Activated T-cell treated with anti-CD3 and anti-CD28 coated beads, Interleukin-2, amount 50 U/mL, for 72 hours (primary cell): ENCODE measurements at regions not wholly inside any gene's neighbourhood (a gene's known extent, or its start where the extent isn't known, plus 50 kb on each side); places are given as distances from the start of the nearest gene placed in this dataset.

ENCODE experiments used
- ATAC-seq, 2 donors: fragments of 150-1000 bp; cut with Tn5 transposase; replicated peaks in 1 of 2; 2 replicates each; pipeline ENCODE4 v1.10.0; 2021; ENCODE audit warnings: moderate library complexity in 2 of 2, mild to moderate bottlenecking in 1 of 2
- DNase-seq, 2 donors: peaks; one replicate each; pipeline ENCODE4 v3.0.0; 2021 to 2022; ENCODE audit warnings: mixed read lengths in 1 of 2
- H3K27ac Mint-ChIP-seq: one replicate; pipeline ENCODE4 v1.8.0; 2022; ENCODE audit warnings: mild to moderate bottlenecking, moderate library complexity, mixed read lengths
- H3K27me3 Mint-ChIP-seq: one replicate; pipeline ENCODE4 v1.8.0; 2022; ENCODE audit warnings: low read depth, mixed read lengths
- H3K36me3 Mint-ChIP-seq, 2 donors: one replicate each; pipeline ENCODE4 v1.8.0; 2022; ENCODE audit warnings: mixed read lengths in 2 of 2, mild to moderate bottlenecking in 1 of 2; ENCODE audit not compliant: insufficient read depth in 2 of 2
- H3K4me1 Mint-ChIP-seq: one replicate; pipeline ENCODE4 v1.8.0; 2022; ENCODE audit warnings: low read depth, mixed read lengths
- H3K4me3 Mint-ChIP-seq, 2 donors: one replicate each; pipeline ENCODE4 v1.8.0; 2022; ENCODE audit warnings: mild to moderate bottlenecking in 2 of 2, mixed read lengths in 2 of 2, moderate library complexity in 2 of 2
- H3K9me3 Mint-ChIP-seq, 2 donors: one replicate each; pipeline ENCODE4 v1.8.0; 2022; ENCODE audit warnings: mixed read lengths in 2 of 2

DNA sequence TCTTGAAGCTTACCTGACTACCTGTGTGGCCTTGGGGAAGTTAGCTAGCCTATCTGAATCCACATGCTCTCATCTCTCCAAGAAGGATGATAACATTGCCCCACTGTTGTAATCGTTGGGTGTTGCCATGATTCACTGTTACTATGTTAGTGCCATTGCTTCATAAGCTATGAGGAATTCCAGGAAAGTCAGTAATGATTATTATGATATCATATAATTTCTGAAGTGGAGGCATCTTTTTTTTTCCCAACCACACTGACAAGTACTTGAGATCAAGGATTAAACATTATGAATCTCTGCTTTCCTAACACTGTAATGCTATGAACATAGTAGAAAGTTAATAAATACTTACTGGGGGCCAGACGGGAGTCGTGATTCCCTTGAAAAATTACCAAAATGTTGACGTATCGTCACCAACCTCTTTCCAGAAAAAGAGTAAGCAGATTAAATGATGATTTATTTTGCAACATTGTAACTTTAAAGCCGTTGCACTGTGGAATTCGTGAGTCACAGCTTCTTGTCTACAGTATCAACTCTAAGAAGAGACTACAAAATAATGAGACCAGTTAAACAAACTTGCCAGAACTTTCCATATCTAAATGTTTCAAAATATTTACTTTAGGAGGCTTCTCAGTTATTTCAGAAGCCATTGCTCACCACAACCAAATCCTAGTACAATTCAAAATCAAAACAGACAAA is 459.9 kb downstream of the PIK3C3 start:
- H3K27ac Mint-ChIP-seq = no peak overlapping the region
- no peaks in the 10 kb centered on the region for H3K4me1 Mint-ChIP-seq
- no peaks in the 10 kb centered on the region for H3K27me3 Mint-ChIP-seq
- H3K9me3 Mint-ChIP-seq = peaks cover 4 to 5% of the 10 kb centered on the region in 2 donors
- ATAC-seq (no peak), DNase-seq (no peak)
- H3K36me3 Mint-ChIP-seq = no peaks in the 10 kb centered on the region
- no peak overlapping the region for H3K4me3 Mint-ChIP-seq

DNA sequence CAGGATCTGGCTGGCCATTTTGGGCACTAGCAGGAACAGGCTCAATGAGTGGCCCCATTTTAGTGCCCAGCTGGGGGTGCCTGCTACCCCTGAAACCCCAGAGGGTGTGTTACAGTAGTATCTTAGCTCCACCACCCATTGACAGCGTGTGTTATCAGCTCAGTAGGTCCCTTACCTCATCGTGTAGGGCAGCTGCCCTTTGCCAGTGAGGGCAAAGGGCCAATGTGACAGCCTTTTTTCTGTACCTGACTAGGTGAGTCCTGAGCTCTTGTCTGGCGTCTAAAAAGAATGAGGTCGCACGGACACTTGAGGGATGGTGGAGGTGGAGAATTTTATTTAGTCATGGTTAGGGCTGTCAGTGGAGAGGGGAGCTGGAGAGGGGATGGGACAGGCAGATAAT is 462.2 kb downstream of the PIK3C3 start:
- no peak for ATAC-seq
- Mint-ChIP-seq H3K27me3 (no peaks in the 10 kb centered on the region), H3K36me3 (no peaks in the 10 kb centered on the region), H3K27ac (no peak overlapping the region), H3K4me1 (no peaks in the 10 kb centered on the region), H3K9me3 (peaks cover 3 to 5% of the 10 kb centered on the region in 2 donors), H3K4me3 (no peak overlapping the region)
- DNase-seq = no peak

DNA sequence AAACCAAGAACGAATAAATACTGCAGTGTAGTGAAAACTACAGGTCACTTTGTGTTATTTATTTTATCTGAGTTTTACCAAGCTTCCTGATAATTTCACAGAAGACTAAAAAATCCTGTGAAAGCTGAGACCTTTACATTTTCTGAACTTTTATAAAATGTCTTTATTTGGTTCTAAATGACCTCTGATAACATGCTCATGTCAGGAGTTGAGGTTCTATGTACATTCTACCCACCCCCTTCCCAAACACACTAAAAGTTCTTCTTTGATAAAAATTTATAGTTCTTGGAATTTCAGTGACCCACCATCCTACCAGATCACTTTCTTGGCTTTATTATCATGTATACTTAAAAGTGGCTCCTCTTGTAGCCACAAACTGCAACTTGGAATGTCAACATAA is 463.1 kb downstream of the PIK3C3 start:
- Mint-ChIP-seq H3K36me3 (no peaks in the 10 kb centered on the region), H3K27ac (no peak overlapping the region)

DNA sequence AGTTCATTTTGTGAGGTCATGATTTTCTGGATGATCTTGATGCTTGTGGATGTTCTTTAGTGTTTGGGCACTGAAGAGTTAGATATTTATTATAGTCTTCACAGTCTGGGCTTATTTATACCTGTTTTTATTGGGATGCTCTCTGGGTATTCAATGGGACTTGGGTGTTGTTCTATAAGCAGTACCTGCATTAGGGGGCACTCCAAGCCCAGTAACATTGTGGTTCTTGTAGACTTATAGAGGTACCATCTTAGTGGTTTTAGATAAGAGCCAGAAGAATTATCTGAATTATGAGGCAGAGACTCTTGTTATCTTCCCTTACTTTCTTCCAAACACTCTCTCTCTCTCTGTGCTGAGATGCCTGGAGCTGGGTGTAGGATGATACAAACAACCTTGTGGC is 470.0 kb downstream of the PIK3C3 start:
- H3K4me3 Mint-ChIP-seq = no peak overlapping the region
- H3K27ac Mint-ChIP-seq = no peak overlapping the region
- H3K36me3 Mint-ChIP-seq = no peaks in the 10 kb centered on the region
- H3K9me3 Mint-ChIP-seq = peaks cover 3% of the 10 kb centered on the region in 2 donors
- H3K27me3 Mint-ChIP-seq = no peaks in the 10 kb centered on the region
- ATAC-seq = no peak
- no peak for DNase-seq
- no peaks in the 10 kb centered on the region for H3K4me1 Mint-ChIP-seq

More for the DNA sequence above, 463.1 kb downstream of the PIK3C3 start:
- no peak for DNase-seq
- H3K9me3 Mint-ChIP-seq = peaks cover 0 to 3% of the 10 kb centered on the region in 2 donors
- H3K27me3 Mint-ChIP-seq = no peaks in the 10 kb centered on the region
- H3K4me3 Mint-ChIP-seq = no peak overlapping the region
- no peaks in the 10 kb centered on the region for H3K4me1 Mint-ChIP-seq
- ATAC-seq = no peak

DNA sequence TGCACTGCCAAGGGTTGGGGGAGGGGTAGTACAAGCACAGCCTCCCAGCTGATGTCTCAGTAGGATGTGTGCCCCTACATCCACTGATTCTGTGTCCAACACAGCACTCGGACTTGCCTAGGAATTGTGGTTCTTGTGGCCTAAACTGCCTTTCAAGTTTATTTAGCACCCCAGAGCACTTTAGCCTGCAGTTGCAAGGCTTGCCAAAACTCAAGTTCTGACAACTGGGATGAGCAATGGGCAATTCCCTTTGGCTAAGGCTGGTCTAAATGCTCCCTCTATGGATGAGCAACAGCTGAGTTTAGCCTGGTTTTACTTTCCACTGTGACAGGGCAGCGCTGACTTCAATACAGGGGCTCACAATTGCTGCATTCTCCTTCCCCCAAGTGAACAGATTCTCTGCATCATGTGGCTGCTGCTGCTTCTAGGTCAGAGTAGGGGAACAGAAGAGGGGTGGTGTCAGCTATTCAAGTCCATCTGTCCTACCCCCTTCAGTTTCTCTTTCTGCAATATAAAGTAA is 471.5 kb downstream of the PIK3C3 start:
- H3K4me1 Mint-ChIP-seq = no peaks in the 10 kb centered on the region

DNA sequence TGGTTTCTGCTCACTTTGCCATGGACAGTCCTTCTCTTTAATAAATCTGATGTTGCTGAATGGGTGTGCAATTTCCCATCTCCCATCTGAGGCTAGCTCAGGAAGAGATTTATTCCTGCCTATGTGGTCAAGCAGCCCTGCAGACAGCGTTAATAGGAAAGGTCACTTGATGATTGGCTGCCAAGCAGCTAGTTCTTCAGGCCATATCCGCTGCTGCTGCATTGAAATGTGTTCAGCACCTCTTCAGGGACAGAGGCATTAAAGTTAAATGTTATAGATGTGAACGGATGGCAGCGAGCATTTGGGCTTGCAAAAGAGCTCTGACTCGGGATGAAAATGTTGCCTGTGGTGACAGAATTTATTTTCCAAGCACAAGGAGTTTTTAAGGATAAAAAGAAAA is 474.2 kb downstream of the PIK3C3 start:
- Mint-ChIP-seq H3K27me3 (no peaks in the 10 kb centered on the region), H3K9me3 (peaks cover 0 to 2% of the 10 kb centered on the region in 2 donors), H3K27ac (no peak overlapping the region), H3K36me3 (no peaks in the 10 kb centered on the region), H3K4me1 (no peaks in the 10 kb centered on the region), H3K4me3 (no peak overlapping the region)
- no peak for DNase-seq
- no peak for ATAC-seq

More for the DNA sequence above, 471.5 kb downstream of the PIK3C3 start:
- Mint-ChIP-seq H3K27me3 (no peaks in the 10 kb centered on the region), H3K27ac (no peak overlapping the region), H3K4me3 (no peak overlapping the region), H3K9me3 (peaks cover 0 to 3% of the 10 kb centered on the region in 2 donors), H3K36me3 (no peaks in the 10 kb centered on the region)
- ATAC-seq = no peak
- DNase-seq = no peak

DNA sequence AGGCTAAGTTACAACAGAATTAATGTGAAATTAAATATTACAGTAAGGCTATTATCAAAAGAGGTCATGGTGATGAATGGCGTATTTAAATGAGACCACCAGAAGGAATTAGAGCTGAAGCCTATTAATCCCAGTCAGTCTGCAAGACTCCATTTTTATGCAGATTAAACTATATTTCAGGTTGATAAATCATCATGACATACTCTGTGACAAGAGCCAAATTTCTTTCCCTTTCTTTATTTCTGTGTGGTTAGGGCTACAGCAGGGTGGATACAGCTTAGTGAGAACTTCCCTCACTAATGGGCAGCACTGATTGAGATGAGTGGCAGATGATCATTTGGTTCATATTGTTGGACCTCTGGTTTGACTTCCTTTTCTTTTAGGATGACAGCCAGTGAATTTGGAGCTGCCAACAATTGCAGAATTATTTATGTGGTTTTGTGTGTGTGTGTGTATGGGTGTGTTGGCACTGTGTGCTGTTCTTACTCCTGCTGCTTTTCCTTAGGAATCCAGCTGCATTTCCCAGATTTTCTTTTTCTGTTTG is 481.3 kb downstream of the PIK3C3 start:
- ATAC-seq (no peak), DNase-seq (no peak)
- Mint-ChIP-seq H3K9me3 (peaks cover 3 to 7% of the 10 kb centered on the region in 2 donors), H3K27ac (no peak overlapping the region), H3K4me1 (no peaks in the 10 kb centered on the region), H3K36me3 (no peaks in the 10 kb centered on the region), H3K27me3 (no peaks in the 10 kb centered on the region), H3K4me3 (no peak overlapping the region)

DNA sequence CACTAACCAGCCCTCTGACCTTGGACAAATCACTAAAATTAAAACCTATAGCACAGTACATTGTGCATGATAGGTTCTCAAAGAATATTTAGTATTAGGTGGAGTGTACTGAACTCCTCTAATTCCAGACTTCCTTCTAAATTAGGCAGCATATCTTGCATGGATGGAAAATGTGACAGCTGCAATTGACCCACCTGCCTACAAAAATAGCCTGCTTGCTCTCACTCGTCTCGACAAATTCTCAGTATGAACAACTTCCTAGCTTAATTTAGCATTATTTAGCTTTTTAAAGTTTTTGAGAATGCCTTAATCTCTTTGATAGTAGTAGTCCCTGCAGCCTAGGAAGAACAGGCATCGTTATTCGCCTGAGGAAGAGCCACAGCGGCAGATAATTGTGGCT is 482.0 kb downstream of the PIK3C3 start:
- H3K4me3 Mint-ChIP-seq = no peak overlapping the region
- H3K27ac Mint-ChIP-seq = no peak overlapping the region
- H3K4me1 Mint-ChIP-seq = no peaks in the 10 kb centered on the region

DNA sequence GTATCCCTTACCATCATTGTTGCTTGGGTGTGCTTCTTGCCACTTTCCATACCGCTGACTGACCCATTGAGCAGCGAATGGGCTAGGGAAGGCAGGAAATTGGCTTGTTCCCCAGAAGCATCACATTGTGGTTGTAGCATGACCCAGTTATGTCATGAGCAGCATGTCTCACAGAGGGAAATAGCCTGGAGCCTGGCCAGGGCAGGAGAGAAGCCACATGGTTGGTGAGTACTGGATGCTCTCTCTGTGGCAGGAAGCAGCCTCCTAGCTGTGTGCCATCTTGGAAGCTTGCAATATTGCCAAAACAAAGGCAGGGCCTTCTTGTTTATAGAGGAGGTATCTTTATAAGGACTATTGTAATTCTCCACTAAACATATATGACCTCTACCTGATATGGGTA is 482.6 kb downstream of the PIK3C3 start:
- Mint-ChIP-seq H3K27me3 (no peaks in the 10 kb centered on the region), H3K27ac (no peak overlapping the region), H3K4me1 (no peaks in the 10 kb centered on the region), H3K9me3 (peaks cover 3 to 7% of the 10 kb centered on the region in 2 donors), H3K36me3 (no peaks in the 10 kb centered on the region), H3K4me3 (no peak overlapping the region)
- ATAC-seq = no peak
- DNase-seq = no peak

More for the DNA sequence above, 482.0 kb downstream of the PIK3C3 start:
- H3K27me3 Mint-ChIP-seq = no peaks in the 10 kb centered on the region
- ATAC-seq (no peak), DNase-seq (no peak)
- H3K9me3 Mint-ChIP-seq = peaks cover 3 to 7% of the 10 kb centered on the region in 2 donors
- H3K36me3 Mint-ChIP-seq = no peaks in the 10 kb centered on the region

DNA sequence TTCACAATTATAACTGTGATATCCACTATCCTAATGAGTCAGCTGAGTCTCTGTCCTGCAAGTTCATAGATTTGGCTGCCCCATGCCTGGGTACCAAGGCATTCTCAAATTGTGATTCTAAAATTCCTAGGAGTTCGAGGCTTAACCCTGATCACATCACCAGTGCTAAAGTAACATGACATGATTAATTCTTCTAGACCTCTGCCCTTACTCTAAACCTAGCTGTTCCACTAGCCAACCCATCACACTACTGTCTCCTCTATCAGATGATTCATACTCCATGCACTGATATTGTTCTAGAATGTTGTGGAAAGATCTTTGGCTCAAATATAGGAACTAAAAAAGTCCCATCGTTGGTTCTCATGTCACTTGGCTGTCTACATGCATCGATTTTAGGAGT is 487.6 kb downstream of the PIK3C3 start:
- peaks cover 0 to 3% of the 10 kb centered on the region in 2 donors for H3K36me3 Mint-ChIP-seq
- ATAC-seq (no peak), DNase-seq (no peak)
- no peaks in the 10 kb centered on the region for H3K27me3 Mint-ChIP-seq
- H3K9me3 Mint-ChIP-seq = peaks cover 7 to 13% of the 10 kb centered on the region in 2 donors
- H3K27ac Mint-ChIP-seq = no peak overlapping the region
- H3K4me3 Mint-ChIP-seq = no peak overlapping the region
- H3K4me1 Mint-ChIP-seq = no peaks in the 10 kb centered on the region

DNA sequence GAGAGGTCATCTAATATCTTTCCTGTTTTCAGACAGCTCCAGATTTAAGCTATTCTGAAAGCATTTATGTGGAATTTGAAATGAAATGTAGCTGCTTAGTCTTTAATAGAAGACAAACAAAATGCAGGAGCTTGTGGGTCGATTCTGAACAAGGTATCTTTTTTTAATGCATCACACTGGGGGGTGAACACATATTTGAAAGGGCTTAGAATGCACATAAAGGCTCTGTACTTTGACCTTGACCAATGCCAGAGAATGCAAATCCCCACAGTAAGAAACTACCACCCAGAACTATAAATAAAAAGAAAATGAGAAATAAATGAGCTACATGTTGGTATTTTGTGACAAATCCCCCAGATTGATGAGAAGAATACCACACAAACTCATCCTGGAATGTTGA is 489.3 kb downstream of the PIK3C3 start:
- no peaks in the 10 kb centered on the region for H3K4me1 Mint-ChIP-seq
- DNase-seq (no peak), ATAC-seq (no peak)
- H3K36me3 Mint-ChIP-seq = peaks cover 0 to 3% of the 10 kb centered on the region in 2 donors
- H3K4me3 Mint-ChIP-seq = no peak overlapping the region
- H3K27me3 Mint-ChIP-seq = no peaks in the 10 kb centered on the region
- H3K9me3 Mint-ChIP-seq = peaks cover 4 to 11% of the 10 kb centered on the region in 2 donors
- no peak overlapping the region for H3K27ac Mint-ChIP-seq

DNA sequence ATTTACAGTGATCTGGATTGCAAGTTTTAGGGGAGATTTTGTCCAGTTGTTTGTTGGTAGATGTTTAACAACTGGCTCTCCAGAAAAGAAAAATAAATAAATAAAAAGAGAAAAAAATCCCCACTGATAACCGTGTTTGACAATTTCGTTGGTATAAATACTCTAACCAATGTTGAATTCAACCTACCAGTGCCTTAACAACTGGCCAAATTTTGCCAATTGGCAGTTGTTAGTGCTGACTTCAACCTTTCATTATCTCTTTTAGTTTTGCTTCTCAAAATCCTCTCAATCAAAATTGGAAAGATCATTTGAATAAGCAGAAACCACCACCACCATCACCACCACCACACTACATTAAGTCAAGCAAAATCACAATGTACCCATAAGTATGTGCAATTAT is 490.3 kb downstream of the PIK3C3 start:
- no peak for DNase-seq
- Mint-ChIP-seq H3K27me3 (no peaks in the 10 kb centered on the region), H3K36me3 (peaks cover 0 to 3% of the 10 kb centered on the region in 2 donors), H3K9me3 (peaks cover 4 to 11% of the 10 kb centered on the region in 2 donors), H3K27ac (no peak overlapping the region), H3K4me1 (no peaks in the 10 kb centered on the region), H3K4me3 (no peak overlapping the region)
- no peak for ATAC-seq

DNA sequence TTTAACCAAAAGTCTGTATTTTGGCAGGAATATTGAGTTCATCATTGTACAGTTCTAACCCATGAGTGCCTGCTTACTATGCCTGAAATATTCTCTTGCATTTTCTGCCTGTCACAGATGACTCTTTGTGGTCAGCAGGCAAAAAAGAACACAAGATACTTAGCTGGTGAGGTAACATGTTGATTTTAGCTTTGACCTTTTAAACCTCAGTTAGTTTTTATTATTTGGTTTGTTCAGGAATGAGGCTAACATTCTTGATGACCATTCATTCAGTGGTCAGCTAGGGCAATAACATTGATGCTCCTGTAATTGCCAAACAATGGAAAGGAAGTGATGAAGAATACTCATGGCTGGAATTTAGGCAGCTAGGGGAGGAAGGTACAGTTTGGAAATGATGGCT is 491.2 kb downstream of the PIK3C3 start:
- ATAC-seq = no peak
- no peaks in the 10 kb centered on the region for H3K4me1 Mint-ChIP-seq
- no peak overlapping the region for H3K27ac Mint-ChIP-seq
- DNase-seq = no peak
- no peak overlapping the region for H3K4me3 Mint-ChIP-seq
- H3K9me3 Mint-ChIP-seq = peaks cover 4 to 13% of the 10 kb centered on the region in 2 donors
- H3K27me3 Mint-ChIP-seq = no peaks in the 10 kb centered on the region
- H3K36me3 Mint-ChIP-seq = peaks cover 0 to 3% of the 10 kb centered on the region in 2 donors

DNA sequence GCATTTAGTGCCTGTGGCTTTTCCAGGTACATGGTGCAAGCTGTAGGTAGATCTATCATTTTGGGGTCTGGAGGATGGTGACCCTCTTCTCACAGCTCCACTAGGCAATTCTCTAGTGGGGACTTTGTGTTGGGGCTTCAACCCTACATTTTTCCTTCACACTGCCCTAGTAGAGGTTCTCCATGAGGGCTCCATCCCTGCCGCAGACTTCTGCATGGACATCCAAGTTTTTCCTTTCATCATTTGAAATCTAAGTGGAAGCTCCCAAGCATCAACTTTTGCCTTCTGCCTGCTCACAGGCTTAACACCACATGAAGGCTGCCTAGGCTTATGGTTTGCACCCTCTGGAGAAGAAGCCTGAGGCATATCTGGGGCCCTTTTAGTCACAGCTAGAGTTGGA is 492.7 kb downstream of the PIK3C3 start:
- Mint-ChIP-seq H3K27me3 (no peaks in the 10 kb centered on the region), H3K9me3 (peaks cover 6 to 14% of the 10 kb centered on the region in 2 donors), H3K4me1 (no peaks in the 10 kb centered on the region), H3K27ac (no peak overlapping the region), H3K4me3 (no peak overlapping the region), H3K36me3 (peaks cover 0 to 3% of the 10 kb centered on the region in 2 donors)
- no peak for ATAC-seq
- no peak for DNase-seq
